K562 (cell line): ENCODE measurements at regions not wholly inside any gene's neighbourhood (a gene's known extent, or its start where the extent isn't known, plus 50 kb on each side); places are given as distances from the start of the nearest gene placed in this dataset.

ENCODE experiments used
- ATAC-seq: fragments of 200-7000 bp; cut with Tn5 transposase; 3 replicates; pipeline ENCODE4 v1.9.1; 2020; ENCODE audit warnings: moderate library complexity
- BruUV-seq: library from RNA; stranded (reverse); fragments of 400-500 nt; replicated peaks from 2 replicates; lab custom pipeline; 2021; lab: Mats Ljungman, UMichigan
- CTCF ChIA-PET: fragments of 300-600 bp; formaldehyde crosslinking; extraction: SDS; loops from one replicate; lab custom pipeline; 2021; ENCODE audit warnings: low intra/inter-chr PET ratio; lab: Yijun Ruan, JAX
- POLR2A ChIA-PET: fragments of 300-600, 350-650 bp; sonication (Branson Sonifier 250); formaldehyde crosslinking; extraction: SDS; loops from one replicate; lab custom pipeline; 2021; ENCODE audit warnings: antibody characterized with exemption, inconsistent platforms; lab: Yijun Ruan, JAX
- DNase-seq, 4 experiments: peaks; one replicate each; pipeline versions ENCODE4 v3.0.0 to v3.0.0-alpha.2; 2011 to 2018; ENCODE audit warnings: low spot score in 3 of 4, mixed read lengths in 3 of 4; ENCODE audit errors: extremely low read depth in 1 of 4
- FAIRE-seq: peaks from 2 replicates; lab custom pipeline; 2011; peaks lifted over from hg19 to GRCh38; lab: Jason Lieb, UNC
- H2AFZ ChIP-seq: 2 replicates; pipeline ENCODE4 v1.6.0; 2011; ENCODE audit warnings: low read depth, low read length, control low read depth, inconsistent platforms
- H3K27ac ChIP-seq: fragments of 200-600 bp; 3 replicates; pipeline ENCODE4 v1.8.0; 2011; ENCODE audit warnings: low read depth, mild to moderate bottlenecking, control low read depth, inconsistent platforms, low read length, moderate library complexity, mixed read lengths; ENCODE audit errors: extremely low read depth
- H3K27me3 ChIP-seq, 2 experiments: fragments of 300-600 bp in 1 of 2; 2 replicates in 1 of 2; 3 replicates in 1 of 2; pipeline versions ENCODE4 v1.6.0 to v1.8.0; 2011; ENCODE audit warnings: inconsistent platforms in 2 of 2, low read length in 2 of 2, mild to moderate bottlenecking in 1 of 2, mixed read lengths in 1 of 2, moderate library complexity in 1 of 2; ENCODE audit not compliant: control insufficient read depth in 2 of 2, insufficient read depth in 2 of 2
- H3K36me3 ChIP-seq: fragments of 300-600 bp; 3 replicates; pipeline ENCODE4 v1.8.0; 2011; ENCODE audit warnings: mild to moderate bottlenecking, low read length, inconsistent platforms; ENCODE audit not compliant: control insufficient read depth, insufficient read depth
- H3K4me1 ChIP-seq, 2 experiments: fragments of 200-600 bp in 1 of 2; replicated peaks in 1 of 2; 2 replicates in 1 of 2; 3 replicates in 1 of 2; pipeline versions ENCODE4 v1.5.1 to v1.8.0; 2011; ENCODE audit warnings: inconsistent platforms in 2 of 2, low read length in 2 of 2, mild to moderate bottlenecking in 1 of 2, mixed read lengths in 1 of 2, moderate library complexity in 1 of 2; ENCODE audit not compliant: control insufficient read depth in 2 of 2, insufficient read depth in 2 of 2
- H3K4me2 ChIP-seq: 2 replicates; pipeline ENCODE4 v1.6.1; 2011; ENCODE audit warnings: low read length, control low read depth, inconsistent platforms, mixed read lengths; ENCODE audit not compliant: insufficient read depth
- H3K4me3 ChIP-seq: fragments of 200-600 bp; sonication (generic), shearing (Covaris generic); 2 replicates; pipeline ENCODE4 v1.5.1; 2016; ENCODE audit warnings: control low read depth, inconsistent platforms
- H3K79me2 ChIP-seq: fragments of 200-600 bp; 3 replicates; pipeline ENCODE4 v1.8.0; 2011; ENCODE audit warnings: low read length, inconsistent platforms; ENCODE audit not compliant: control insufficient read depth, insufficient read depth
- H3K9ac ChIP-seq, 2 experiments: 2 replicates each; pipeline versions ENCODE4 v1.6.0 to v1.6.1; 2011; ENCODE audit warnings: low read depth in 2 of 2, low read length in 2 of 2, control low read depth in 1 of 2, inconsistent platforms in 1 of 2, mild to moderate bottlenecking in 1 of 2, mixed read lengths in 1 of 2; ENCODE audit not compliant: insufficient read depth in 1 of 2
- H3K9me1 ChIP-seq: one replicate; pipeline ENCODE4 v1.6.0; 2011; ENCODE audit warnings: inconsistent platforms, mild to moderate bottlenecking, low read length, moderate library complexity; ENCODE audit not compliant: control insufficient read depth, insufficient read depth
- H3K9me3 ChIP-seq: replicated peaks from 2 replicates; pipeline ENCODE4 v1.5.1; 2011; ENCODE audit warnings: low read depth, low read length, inconsistent platforms; ENCODE audit not compliant: control insufficient read depth, insufficient read depth
- H4K20me1 ChIP-seq: replicated peaks from 2 replicates; pipeline ENCODE4 v1.6.1; 2011; ENCODE audit warnings: low read length, inconsistent platforms, mixed read lengths; ENCODE audit not compliant: control insufficient read depth, insufficient read depth
- BRD4 ChIP-seq: fragments of 200-600 bp; sonication (generic); IDR thresholded peaks from 2 replicates; pipeline ENCODE4 v1.6.1; 2017; ENCODE audit warnings: inconsistent platforms
- BRF1 ChIP-seq: IDR thresholded peaks from 3 replicates; pipeline ENCODE4 v1.6.1; 2011; ENCODE audit warnings: borderline replicate concordance, mild to moderate bottlenecking; ENCODE audit not compliant: insufficient read length; ENCODE audit errors: extremely low read depth
- ESRRB ChIP-seq: fragments of 250-450 bp; sonication (Bioruptor Pico); IDR thresholded peaks from 2 replicates; pipeline ENCODE4 v1.5.0; 2020; ENCODE audit warnings: mild to moderate bottlenecking, moderate library complexity, borderline replicate concordance
- MECOM ChIP-seq: fragments of 250-450 bp; sonication (Bioruptor Pico); IDR thresholded peaks from 2 replicates; pipeline ENCODE4 v1.8.0; 2022; ENCODE audit warnings: inconsistent platforms
- MED1 ChIP-seq: sonication (generic); formaldehyde crosslinking; IDR thresholded peaks from 2 replicates; pipeline ENCODE4 v1.8.1; 2023; ENCODE audit warnings: missing genetic modification reagents, borderline replicate concordance
- NEUROD1 ChIP-seq: fragments of 150-350 bp; IDR thresholded peaks from 2 replicates; pipeline ENCODE4 v1.6.1; 2014; ENCODE audit warnings: borderline replicate concordance, low read length, low read depth; ENCODE audit not compliant: partially characterized antibody
- SMARCA5 ChIP-seq: fragments of 450-650 bp; IDR thresholded peaks from 2 replicates; pipeline ENCODE4 v1.6.1; 2016
- TEAD4 ChIP-seq, 2 experiments: sonication (generic) in 1 of 2; formaldehyde crosslinking in 1 of 2; IDR thresholded peaks; 2 replicates each; pipeline versions ENCODE4 v1.6.1 to v1.8.0; 2012 to 2022; ENCODE audit warnings: borderline replicate concordance in 1 of 2, inconsistent platforms in 1 of 2, low read length in 1 of 2, mild to moderate bottlenecking in 1 of 2, missing genetic modification reagents in 1 of 2
- TSHZ1 ChIP-seq: fragments of 250-450 bp; sonication (Bioruptor Pico); IDR thresholded peaks from 2 replicates; pipeline ENCODE4 v1.4.0; 2020; ENCODE audit warnings: mild to moderate bottlenecking, moderate library complexity
- WHSC1 ChIP-seq: IDR thresholded peaks from one replicate; pipeline ENCODE4 v1.6.1; 2012; ENCODE audit warnings: low read length, control low read depth, inconsistent platforms
- ZNF124 ChIP-seq: sonication (generic); formaldehyde crosslinking; IDR thresholded peaks from 2 replicates; pipeline ENCODE4 v1.8.1; 2022; ENCODE audit warnings: missing genetic modification reagents
- ZNF354B ChIP-seq: fragments of 250-450 bp; sonication (Bioruptor Pico); IDR thresholded peaks from 2 replicates; pipeline ENCODE4 v1.4.0; 2020
- ZNF644 ChIP-seq: fragments of 200-800 bp; sonication (Bioruptor generic); IDR thresholded peaks from 2 replicates; pipeline ENCODE4 v1.6.1; 2016; ENCODE audit warnings: low read depth, missing genetic modification characterization, missing compliant biosample characterization
- ZNF785 ChIP-seq: fragments of 250-450 bp; sonication (Bioruptor Pico); IDR thresholded peaks from 2 replicates; pipeline ENCODE4 v1.4.0; 2020; ENCODE audit warnings: mild to moderate bottlenecking
- WGBS: fragments of 100-300 bp; shearing (Covaris generic); methylation state at CpG from one replicate; pipeline ENCODE4 v1.1.6; 2016; ENCODE audit warnings: low coverage, mixed read lengths; ENCODE audit not compliant: insufficient coverage; ENCODE audit errors: missing lambda C conversion rate; 5-methylcytosine and 5-hydroxymethylcytosine counted together
- in situ Hi-C: fragments of 300-500 bp; cut with MboI; formaldehyde crosslinking; loops from 4 replicates; pipeline ENCODE4 v1.15.0; 2018; ENCODE audit warnings: inconsistent platforms, mixed read lengths
- intact Hi-C: fragments of 100-400 bp; cut with micrococcal nuclease; formaldehyde crosslinking; loops from 2 replicates; pipeline ENCODE4 v1.14.2; 2022
- TF ChIP-seq, protein P1 (sequence below): IDR thresholded peaks from 2 replicates; pipeline ENCODE4 v1.6.1; 2016; ENCODE audit warnings: missing genetic modification characterization, missing compliant biosample characterization
- TF ChIP-seq, protein P2 (sequence below): fragments of 450-650 bp; IDR thresholded peaks from 2 replicates; pipeline ENCODE4 v1.7.1; 2018; ENCODE audit warnings: mild to moderate bottlenecking, low read depth; ENCODE audit not compliant: partially characterized antibody

- Histone ChIP-seq H3K9ac (no peak overlapping the region), H3K9me3 (no peaks in the 10 kb centered on the region), H4K20me1 (no peaks in the 10 kb centered on the region), H3K27ac (no peak overlapping the region), H3K4me1 (no peaks in the 10 kb centered on the region), H3K4me3 (no peak overlapping the region), H3K79me2 (no peaks in the 10 kb centered on the region), H3K9me1 (no peaks in the 10 kb centered on the region), H2AFZ (no peak overlapping the region), H3K4me2 (no peak overlapping the region), H3K36me3 (no peaks in the 10 kb centered on the region), H3K27me3 (no peaks in the 10 kb centered on the region)
- in situ Hi-C loops (no loop called here), intact Hi-C loops (no loop called here)
- WGBS, result 0% methylated on average over 6 of the region's 6 CpGs
- DNase-seq (no peak), ATAC-seq (no peak), FAIRE-seq (no peak)
- CTCF ChIA-PET, result no interaction called here
- POLR2A ChIA-PET, result no interaction called here
- BruUV-seq, result no TSS peak
- TF ChIP-seq MECOM (CRISPR knock-in tag) (no peak), SMARCA5 (no peak), TEAD4 (IDR thresholded peaks at IDR 0.05; ENCODE audit: low read length) (no peak), TEAD4 (CRISPR knock-in tag; IDR thresholded peaks at IDR 0.05; ENCODE audit: borderline replicate concordance) (no peak), ZNF785 (CRISPR knock-in tag) (no peak), TSHZ1 (CRISPR knock-in tag) (no peak), ZNF644 (tag) (no peak), ZNF124 (CRISPR knock-in tag) (no peak), BRD4 (no peak), ZNF354B (no peak), WHSC1 (no peak), BRF1 (no peak), NEUROD1 (no peak), ESRRB (no peak), MED1 (CRISPR knock-in tag) (no peak)
- TF ChIP-seq, protein P1, sequence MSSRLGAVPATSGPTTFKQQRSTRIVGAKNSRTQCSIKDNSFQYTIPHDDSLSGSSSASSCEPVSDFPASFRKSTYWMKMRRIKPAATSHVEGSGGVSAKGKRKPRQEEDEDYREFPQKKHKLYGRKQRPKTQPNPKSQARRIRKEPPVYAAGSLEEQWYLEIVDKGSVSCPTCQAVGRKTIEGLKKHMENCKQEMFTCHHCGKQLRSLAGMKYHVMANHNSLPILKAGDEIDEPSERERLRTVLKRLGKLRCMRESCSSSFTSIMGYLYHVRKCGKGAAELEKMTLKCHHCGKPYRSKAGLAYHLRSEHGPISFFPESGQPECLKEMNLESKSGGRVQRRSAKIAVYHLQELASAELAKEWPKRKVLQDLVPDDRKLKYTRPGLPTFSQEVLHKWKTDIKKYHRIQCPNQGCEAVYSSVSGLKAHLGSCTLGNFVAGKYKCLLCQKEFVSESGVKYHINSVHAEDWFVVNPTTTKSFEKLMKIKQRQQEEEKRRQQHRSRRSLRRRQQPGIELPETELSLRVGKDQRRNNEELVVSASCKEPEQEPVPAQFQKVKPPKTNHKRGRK (tag), result no peak
- TF ChIP-seq, protein P2, sequence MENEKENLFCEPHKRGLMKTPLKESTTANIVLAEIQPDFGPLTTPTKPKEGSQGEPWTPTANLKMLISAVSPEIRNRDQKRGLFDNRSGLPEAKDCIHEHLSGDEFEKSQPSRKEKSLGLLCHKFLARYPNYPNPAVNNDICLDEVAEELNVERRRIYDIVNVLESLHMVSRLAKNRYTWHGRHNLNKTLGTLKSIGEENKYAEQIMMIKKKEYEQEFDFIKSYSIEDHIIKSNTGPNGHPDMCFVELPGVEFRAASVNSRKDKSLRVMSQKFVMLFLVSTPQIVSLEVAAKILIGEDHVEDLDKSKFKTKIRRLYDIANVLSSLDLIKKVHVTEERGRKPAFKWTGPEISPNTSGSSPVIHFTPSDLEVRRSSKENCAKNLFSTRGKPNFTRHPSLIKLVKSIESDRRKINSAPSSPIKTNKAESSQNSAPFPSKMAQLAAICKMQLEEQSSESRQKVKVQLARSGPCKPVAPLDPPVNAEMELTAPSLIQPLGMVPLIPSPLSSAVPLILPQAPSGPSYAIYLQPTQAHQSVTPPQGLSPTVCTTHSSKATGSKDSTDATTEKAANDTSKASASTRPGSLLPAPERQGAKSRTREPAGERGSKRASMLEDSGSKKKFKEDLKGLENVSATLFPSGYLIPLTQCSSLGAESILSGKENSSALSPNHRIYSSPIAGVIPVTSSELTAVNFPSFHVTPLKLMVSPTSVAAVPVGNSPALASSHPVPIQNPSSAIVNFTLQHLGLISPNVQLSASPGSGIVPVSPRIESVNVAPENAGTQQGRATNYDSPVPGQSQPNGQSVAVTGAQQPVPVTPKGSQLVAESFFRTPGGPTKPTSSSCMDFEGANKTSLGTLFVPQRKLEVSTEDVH, result no peak
Measured at GRCh38 chr2:160898581-160899307, 261.5 kb upstream of the TANK start.
